ENCODE measurements at regions not wholly inside any gene's neighbourhood (a gene's known extent, or its start where the extent isn't known, plus 50 kb on each side); places are given as distances from the start of the nearest gene placed in this dataset.

- DNase-seq, result no peak
Observed at GRCh38 chr11:10932976-10933375, 75.1 kb upstream of the ZBED5 start.

- peak in 14 of 56 donors; percentile 20 to 59 (median 34) for DNase-seq
Observed at GRCh38 chr11:10931761-10932670, 74.2 kb upstream of the ZBED5 start.

- DNase-seq, result peak in 40 of 56 donors; percentile 8 to 79 (median 50)
Observed at GRCh38 chr11:10930972-10931760, 73.3 kb upstream of the ZBED5 start.

GRCh38 chr11:10930224-10930971 lies 72.5 kb upstream of the ZBED5 start:
- peak in 13 of 56 donors; percentile 8 to 65 (median 41) for DNase-seq

GRCh38 chr11:10927538-10927937 lies 69.7 kb upstream of the ZBED5 start:
- no peak for DNase-seq

- DNase-seq, result no peak
Observed at GRCh38 chr11:10926801-10927211, 69.0 kb upstream of the ZBED5 start.

GRCh38 chr11:10925149-10925926 lies 67.5 kb upstream of the ZBED5 start:
- DNase-seq, result no peak

- no peak for DNase-seq
Observed at GRCh38 chr11:10923882-10924281, 66.0 kb upstream of the ZBED5 start.

GRCh38 chr11:10922892-10923291 lies 65.0 kb upstream of the ZBED5 start:
- DNase-seq, result no peak

- DNase-seq, result no peak
Observed at GRCh38 chr11:10920875-10921274, 63.0 kb upstream of the ZBED5 start.

GRCh38 chr11:10920205-10920604 lies 62.4 kb upstream of the ZBED5 start:
- no peak for DNase-seq

- DNase-seq, result no peak
Observed at GRCh38 chr11:10918698-10919097, 60.8 kb upstream of the ZBED5 start.

GRCh38 chr11:10918275-10918674 lies 60.4 kb upstream of the ZBED5 start:
- DNase-seq, result no peak

- DNase-seq, result no peak
Observed at GRCh38 chr11:10917802-10918201, 59.9 kb upstream of the ZBED5 start.

GRCh38 chr11:10916665-10917064 lies 58.8 kb upstream of the ZBED5 start:
- no peak for DNase-seq

GRCh38 chr11:10914050-10914449 lies 56.2 kb upstream of the ZBED5 start:
- no peak for DNase-seq

- peak in 3 of 56 donors; percentile 10 to 20 (median 13) for DNase-seq
Observed at GRCh38 chr11:10913075-10913474, 55.2 kb upstream of the ZBED5 start.

GRCh38 chr11:10911907-10912306 lies 54.1 kb upstream of the ZBED5 start:
- no peak for DNase-seq

- no peak for DNase-seq
Observed at GRCh38 chr11:10909141-10909883, 51.5 kb upstream of the ZBED5 start.
